ENCODE measurements at regions not wholly inside any gene's neighbourhood (a gene's known extent, or its start where the extent isn't known, plus 50 kb on each side); places are given as distances from the start of the nearest gene placed in this dataset.

GRCh38 chr1:58287894-58288623 lies 258.5 kb downstream of the OMA1 start:
- TF ChIP-seq TCF4 (CRISPR knock-in tag; IDR thresholded peaks at IDR 0.05; ENCODE audit: borderline replicate concordance): no peak
- TF ChIP-seq SNAI2 (CRISPR knock-in tag; IDR thresholded peaks at IDR 0.05): no peak
- no peak for TF ChIP-seq CSDC2 (CRISPR knock-in tag; IDR thresholded peaks at IDR 0.05)
- TF ChIP-seq GLIS3 (CRISPR knock-in tag; IDR thresholded peaks at IDR 0.05): no peak
- no peak for TF ChIP-seq ZNF70 (CRISPR knock-in tag; IDR thresholded peaks at IDR 0.05)
- no peak for TF ChIP-seq ZNF565 (CRISPR knock-in tag; conservative IDR thresholded peaks at IDR 0.05; ENCODE audit: low read depth)
- TF ChIP-seq ZFP30 (CRISPR knock-in tag; IDR thresholded peaks at IDR 0.05): no peak
- TF ChIP-seq OSR1 (CRISPR knock-in tag; IDR thresholded peaks at IDR 0.05): no peak
- TF ChIP-seq ZFP3 (CRISPR knock-in tag; IDR thresholded peaks at IDR 0.05): no peak
- TF ChIP-seq BACH2 (CRISPR knock-in tag; IDR thresholded peaks at IDR 0.05; ENCODE audit: borderline replicate concordance): no peak
- TF ChIP-seq TOX (CRISPR knock-in tag; IDR thresholded peaks at IDR 0.05; ENCODE audit: borderline replicate concordance): no peak
- TF ChIP-seq PPARA (CRISPR knock-in tag; IDR thresholded peaks at IDR 0.05; ENCODE audit: borderline replicate concordance): no peak
- no peak for ATAC-seq

GRCh38 chr1:58284225-58284510 lies 262.4 kb downstream of the OMA1 start:
- TF ChIP-seq TCF4 (CRISPR knock-in tag; IDR thresholded peaks at IDR 0.05; ENCODE audit: borderline replicate concordance): no peak
- no peak for TF ChIP-seq ISL1 (CRISPR knock-in tag; IDR thresholded peaks at IDR 0.05)
- no peak for TF ChIP-seq TOX (CRISPR knock-in tag; IDR thresholded peaks at IDR 0.05; ENCODE audit: borderline replicate concordance)
- TF ChIP-seq CSDC2 (CRISPR knock-in tag; IDR thresholded peaks at IDR 0.05): no peak

DNA sequence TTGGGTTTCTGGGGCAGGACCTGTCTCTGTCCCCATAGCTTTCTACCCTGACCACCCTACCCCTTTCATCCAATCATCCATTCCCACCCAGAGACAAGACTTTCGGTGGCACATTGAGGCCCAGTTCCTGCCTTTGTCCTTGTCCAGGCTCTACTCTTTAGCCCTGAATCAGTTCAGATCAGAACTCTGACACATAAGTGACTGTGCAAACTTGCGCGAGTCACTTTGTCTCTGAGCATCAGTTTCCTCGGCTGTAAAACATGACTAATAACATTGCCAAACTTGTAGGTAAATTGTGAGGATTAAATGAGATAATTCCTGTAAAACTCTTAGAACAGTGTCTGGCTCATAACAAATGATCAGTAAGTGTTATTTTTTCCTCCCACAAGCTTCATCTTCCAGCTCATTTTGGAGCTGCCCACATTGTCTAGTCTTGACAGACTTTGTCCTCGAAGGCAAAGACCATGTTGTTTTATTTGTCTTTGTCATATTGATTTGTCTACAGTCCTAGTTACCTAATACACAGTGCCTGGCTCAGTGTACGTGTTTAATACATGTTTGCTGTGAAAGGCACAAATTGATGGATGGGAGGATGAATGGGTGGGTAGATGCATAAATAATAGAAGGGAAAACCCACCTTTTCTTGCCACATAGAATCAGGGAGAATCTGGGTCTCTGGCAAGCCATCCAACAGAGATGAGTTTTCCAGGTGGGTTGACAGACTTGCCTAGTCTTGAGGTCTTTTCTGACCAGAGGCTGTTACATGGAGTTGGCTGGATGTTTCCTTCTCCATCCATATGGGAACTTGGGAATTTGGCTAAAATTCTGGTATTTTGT lies 262.9 kb downstream of the OMA1 start:
- ATAC-seq: no peak
- TF ChIP-seq ESRRG (CRISPR knock-in tag; IDR thresholded peaks at IDR 0.05): no peak
- TF ChIP-seq PPARA (CRISPR knock-in tag; IDR thresholded peaks at IDR 0.05; ENCODE audit: borderline replicate concordance): no peak
- TF ChIP-seq PATZ1 (CRISPR knock-in tag; IDR thresholded peaks at IDR 0.05; ENCODE audit: borderline replicate concordance): no peak
- no peak for TF ChIP-seq ZC3H10 (CRISPR knock-in tag; IDR thresholded peaks at IDR 0.05)
- TF ChIP-seq BACH2 (CRISPR knock-in tag; IDR thresholded peaks at IDR 0.05; ENCODE audit: borderline replicate concordance): no peak
- TF ChIP-seq, protein P1, sequence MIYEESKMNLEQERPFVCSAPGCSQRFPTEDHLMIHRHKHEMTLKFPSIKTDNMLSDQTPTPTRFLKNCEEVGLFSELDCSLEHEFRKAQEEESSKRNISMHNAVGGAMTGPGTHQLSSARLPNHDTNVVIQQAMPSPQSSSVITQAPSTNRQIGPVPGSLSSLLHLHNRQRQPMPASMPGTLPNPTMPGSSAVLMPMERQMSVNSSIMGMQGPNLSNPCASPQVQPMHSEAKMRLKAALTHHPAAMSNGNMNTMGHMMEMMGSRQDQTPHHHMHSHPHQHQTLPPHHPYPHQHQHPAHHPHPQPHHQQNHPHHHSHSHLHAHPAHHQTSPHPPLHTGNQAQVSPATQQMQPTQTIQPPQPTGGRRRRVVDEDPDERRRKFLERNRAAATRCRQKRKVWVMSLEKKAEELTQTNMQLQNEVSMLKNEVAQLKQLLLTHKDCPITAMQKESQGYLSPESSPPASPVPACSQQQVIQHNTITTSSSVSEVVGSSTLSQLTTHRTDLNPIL (CRISPR knock-in tag; IDR thresholded peaks at IDR 0.05; ENCODE audit: low read depth): no peak
- TF ChIP-seq CSRNP3 (CRISPR knock-in tag; IDR thresholded peaks at IDR 0.05): no peak
- TF ChIP-seq RARB (CRISPR knock-in tag; IDR thresholded peaks at IDR 0.05): no peak
- no peak for TF ChIP-seq SNAI2 (CRISPR knock-in tag; IDR thresholded peaks at IDR 0.05)
- TF ChIP-seq ZNF70 (CRISPR knock-in tag; IDR thresholded peaks at IDR 0.05): no peak
- TF ChIP-seq ZFP3 (CRISPR knock-in tag; IDR thresholded peaks at IDR 0.05): no peak
- no peak for TF ChIP-seq ZNF8 (CRISPR knock-in tag; IDR thresholded peaks at IDR 0.05)
- no peak for TF ChIP-seq ZNF565 (CRISPR knock-in tag; conservative IDR thresholded peaks at IDR 0.05; ENCODE audit: low read depth)
- TF ChIP-seq ISL1 (CRISPR knock-in tag; IDR thresholded peaks at IDR 0.05): no peak

More at GRCh38 chr1:58284225-58284510, 262.4 kb downstream of the OMA1 start:
- no peak for ATAC-seq

DNA sequence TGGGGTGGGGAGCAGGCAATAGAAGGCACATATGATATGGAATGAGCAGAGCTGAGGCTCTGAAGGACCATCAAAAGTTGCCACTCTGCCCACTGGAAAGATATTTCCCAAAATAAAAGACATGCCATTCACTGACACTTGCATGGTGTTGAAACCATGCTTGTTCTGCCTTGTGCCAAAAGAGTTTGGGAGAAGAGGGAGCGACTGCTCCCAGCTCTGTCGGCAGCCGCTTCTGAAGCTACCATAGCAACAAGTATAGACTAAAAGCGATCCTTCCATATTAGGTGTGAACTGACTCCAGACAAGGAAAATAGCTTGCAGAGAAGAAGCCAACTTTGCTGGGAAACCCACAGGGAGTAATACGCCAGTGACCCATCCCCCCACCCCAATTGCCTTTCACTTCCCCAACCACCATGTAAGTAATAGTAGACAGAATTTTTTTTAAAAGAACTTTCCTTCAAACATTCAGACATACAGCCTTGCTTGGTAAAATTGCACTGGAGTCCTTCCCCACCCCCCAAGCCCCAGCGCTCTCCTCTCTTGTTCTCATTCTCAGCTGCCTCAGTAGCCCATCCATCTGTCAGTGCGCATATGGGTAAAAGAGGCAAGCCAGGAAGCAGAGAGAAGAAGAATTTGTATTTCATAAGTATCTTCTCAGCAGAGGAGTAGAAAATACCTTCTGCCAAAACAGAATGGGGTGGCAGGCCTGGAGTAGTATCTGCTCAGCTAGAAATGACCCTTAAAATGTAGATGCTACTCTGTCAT lies 263.7 kb downstream of the OMA1 start:
- ATAC-seq: no peak
- TF ChIP-seq ZC3H10 (CRISPR knock-in tag; IDR thresholded peaks at IDR 0.05) (no peak), SNAI2 (CRISPR knock-in tag; IDR thresholded peaks at IDR 0.05) (no peak), POU6F1 (CRISPR knock-in tag; IDR thresholded peaks at IDR 0.05; ENCODE audit: borderline replicate concordance, low read depth) (no peak), ZNF70 (CRISPR knock-in tag; IDR thresholded peaks at IDR 0.05) (no peak), CSRNP3 (CRISPR knock-in tag; IDR thresholded peaks at IDR 0.05) (no peak), CSDC2 (CRISPR knock-in tag; IDR thresholded peaks at IDR 0.05) (no peak), ESRRG (CRISPR knock-in tag; IDR thresholded peaks at IDR 0.05) (no peak), TCF4 (CRISPR knock-in tag; IDR thresholded peaks at IDR 0.05; ENCODE audit: borderline replicate concordance) (no peak), ZNF565 (CRISPR knock-in tag; conservative IDR thresholded peaks at IDR 0.05; ENCODE audit: low read depth) (no peak)
- TF ChIP-seq, protein P2, sequence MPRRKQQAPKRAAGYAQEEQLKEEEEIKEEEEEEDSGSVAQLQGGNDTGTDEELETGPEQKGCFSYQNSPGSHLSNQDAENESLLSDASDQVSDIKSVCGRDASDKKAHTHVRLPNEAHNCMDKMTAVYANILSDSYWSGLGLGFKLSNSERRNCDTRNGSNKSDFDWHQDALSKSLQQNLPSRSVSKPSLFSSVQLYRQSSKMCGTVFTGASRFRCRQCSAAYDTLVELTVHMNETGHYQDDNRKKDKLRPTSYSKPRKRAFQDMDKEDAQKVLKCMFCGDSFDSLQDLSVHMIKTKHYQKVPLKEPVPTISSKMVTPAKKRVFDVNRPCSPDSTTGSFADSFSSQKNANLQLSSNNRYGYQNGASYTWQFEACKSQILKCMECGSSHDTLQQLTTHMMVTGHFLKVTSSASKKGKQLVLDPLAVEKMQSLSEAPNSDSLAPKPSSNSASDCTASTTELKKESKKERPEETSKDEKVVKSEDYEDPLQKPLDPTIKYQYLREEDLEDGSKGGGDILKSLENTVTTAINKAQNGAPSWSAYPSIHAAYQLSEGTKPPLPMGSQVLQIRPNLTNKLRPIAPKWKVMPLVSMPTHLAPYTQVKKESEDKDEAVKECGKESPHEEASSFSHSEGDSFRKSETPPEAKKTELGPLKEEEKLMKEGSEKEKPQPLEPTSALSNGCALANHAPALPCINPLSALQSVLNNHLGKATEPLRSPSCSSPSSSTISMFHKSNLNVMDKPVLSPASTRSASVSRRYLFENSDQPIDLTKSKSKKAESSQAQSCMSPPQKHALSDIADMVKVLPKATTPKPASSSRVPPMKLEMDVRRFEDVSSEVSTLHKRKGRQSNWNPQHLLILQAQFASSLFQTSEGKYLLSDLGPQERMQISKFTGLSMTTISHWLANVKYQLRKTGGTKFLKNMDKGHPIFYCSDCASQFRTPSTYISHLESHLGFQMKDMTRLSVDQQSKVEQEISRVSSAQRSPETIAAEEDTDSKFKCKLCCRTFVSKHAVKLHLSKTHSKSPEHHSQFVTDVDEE (CRISPR knock-in tag; IDR thresholded peaks at IDR 0.05): no peak
